K562 (cell line): ENCODE measurements at regions not wholly inside any gene's neighbourhood (a gene's known extent, or its start where the extent isn't known, plus 50 kb on each side); places are given as distances from the start of the nearest gene placed in this dataset.

ENCODE experiments used
- ATAC-seq: fragments of 200-7000 bp; cut with Tn5 transposase; 3 replicates; pipeline ENCODE4 v1.9.1; 2020; ENCODE audit warnings: moderate library complexity
- BruUV-seq: library from RNA; stranded (reverse); fragments of 400-500 nt; replicated peaks from 2 replicates; lab custom pipeline; 2021; lab: Mats Ljungman, UMichigan
- CTCF ChIA-PET: fragments of 300-600 bp; formaldehyde crosslinking; extraction: SDS; loops from one replicate; lab custom pipeline; 2021; ENCODE audit warnings: low intra/inter-chr PET ratio; lab: Yijun Ruan, JAX
- POLR2A ChIA-PET: fragments of 300-600, 350-650 bp; sonication (Branson Sonifier 250); formaldehyde crosslinking; extraction: SDS; loops from one replicate; lab custom pipeline; 2021; ENCODE audit warnings: antibody characterized with exemption, inconsistent platforms; lab: Yijun Ruan, JAX
- DNase-seq, 4 experiments: peaks; one replicate each; pipeline versions ENCODE4 v3.0.0 to v3.0.0-alpha.2; 2011 to 2018; ENCODE audit warnings: low spot score in 3 of 4, mixed read lengths in 3 of 4; ENCODE audit errors: extremely low read depth in 1 of 4
- FAIRE-seq: peaks from 2 replicates; lab custom pipeline; 2011; peaks lifted over from hg19 to GRCh38; lab: Jason Lieb, UNC
- H2AFZ ChIP-seq: 2 replicates; pipeline ENCODE4 v1.6.0; 2011; ENCODE audit warnings: low read depth, low read length, control low read depth, inconsistent platforms
- H3K27ac ChIP-seq: fragments of 200-600 bp; 3 replicates; pipeline ENCODE4 v1.8.0; 2011; ENCODE audit warnings: low read depth, mild to moderate bottlenecking, control low read depth, inconsistent platforms, low read length, moderate library complexity, mixed read lengths; ENCODE audit errors: extremely low read depth
- H3K27me3 ChIP-seq, 2 experiments: fragments of 300-600 bp in 1 of 2; 2 replicates in 1 of 2; 3 replicates in 1 of 2; pipeline versions ENCODE4 v1.6.0 to v1.8.0; 2011; ENCODE audit warnings: inconsistent platforms in 2 of 2, low read length in 2 of 2, mild to moderate bottlenecking in 1 of 2, mixed read lengths in 1 of 2, moderate library complexity in 1 of 2; ENCODE audit not compliant: control insufficient read depth in 2 of 2, insufficient read depth in 2 of 2
- H3K36me3 ChIP-seq: fragments of 300-600 bp; 3 replicates; pipeline ENCODE4 v1.8.0; 2011; ENCODE audit warnings: mild to moderate bottlenecking, low read length, inconsistent platforms; ENCODE audit not compliant: control insufficient read depth, insufficient read depth
- H3K4me1 ChIP-seq, 2 experiments: fragments of 200-600 bp in 1 of 2; replicated peaks in 1 of 2; 2 replicates in 1 of 2; 3 replicates in 1 of 2; pipeline versions ENCODE4 v1.5.1 to v1.8.0; 2011; ENCODE audit warnings: inconsistent platforms in 2 of 2, low read length in 2 of 2, mild to moderate bottlenecking in 1 of 2, mixed read lengths in 1 of 2, moderate library complexity in 1 of 2; ENCODE audit not compliant: control insufficient read depth in 2 of 2, insufficient read depth in 2 of 2
- H3K4me2 ChIP-seq: 2 replicates; pipeline ENCODE4 v1.6.1; 2011; ENCODE audit warnings: low read length, control low read depth, inconsistent platforms, mixed read lengths; ENCODE audit not compliant: insufficient read depth
- H3K4me3 ChIP-seq: fragments of 200-600 bp; sonication (generic), shearing (Covaris generic); 2 replicates; pipeline ENCODE4 v1.5.1; 2016; ENCODE audit warnings: control low read depth, inconsistent platforms
- H3K79me2 ChIP-seq: fragments of 200-600 bp; 3 replicates; pipeline ENCODE4 v1.8.0; 2011; ENCODE audit warnings: low read length, inconsistent platforms; ENCODE audit not compliant: control insufficient read depth, insufficient read depth
- H3K9ac ChIP-seq, 2 experiments: 2 replicates each; pipeline versions ENCODE4 v1.6.0 to v1.6.1; 2011; ENCODE audit warnings: low read depth in 2 of 2, low read length in 2 of 2, control low read depth in 1 of 2, inconsistent platforms in 1 of 2, mild to moderate bottlenecking in 1 of 2, mixed read lengths in 1 of 2; ENCODE audit not compliant: insufficient read depth in 1 of 2
- H3K9me1 ChIP-seq: one replicate; pipeline ENCODE4 v1.6.0; 2011; ENCODE audit warnings: inconsistent platforms, mild to moderate bottlenecking, low read length, moderate library complexity; ENCODE audit not compliant: control insufficient read depth, insufficient read depth
- H3K9me3 ChIP-seq: replicated peaks from 2 replicates; pipeline ENCODE4 v1.5.1; 2011; ENCODE audit warnings: low read depth, low read length, inconsistent platforms; ENCODE audit not compliant: control insufficient read depth, insufficient read depth
- H4K20me1 ChIP-seq: replicated peaks from 2 replicates; pipeline ENCODE4 v1.6.1; 2011; ENCODE audit warnings: low read length, inconsistent platforms, mixed read lengths; ENCODE audit not compliant: control insufficient read depth, insufficient read depth
- ERF ChIP-seq: fragments of 450-650 bp; formaldehyde crosslinking; IDR thresholded peaks from 2 replicates; pipeline ENCODE4 v1.4.0; 2020; ENCODE audit warnings: mild to moderate bottlenecking, mixed read lengths
- L3MBTL2 ChIP-seq: fragments of 450-650 bp; IDR thresholded peaks from 2 replicates; pipeline ENCODE4 v1.6.1; 2016; ENCODE audit warnings: mild to moderate bottlenecking, moderate library complexity
- NFE2L1 ChIP-seq: fragments of 450-650 bp; IDR thresholded peaks from 2 replicates; pipeline ENCODE4 v1.6.1; 2016; ENCODE audit warnings: missing genetic modification characterization, low read depth, mild to moderate bottlenecking, missing compliant biosample characterization, moderate library complexity, borderline replicate concordance
- RUNX1 ChIP-seq: sonication (generic); IDR thresholded peaks from 2 replicates; pipeline ENCODE4 v1.6.1; 2016; ENCODE audit warnings: antibody characterized with exemption, low read depth
- SETDB1 ChIP-seq: IDR thresholded peaks from one replicate; pipeline ENCODE4 v1.6.1; 2012; ENCODE audit warnings: low read length, control low read depth, inconsistent platforms
- SUPT5H ChIP-seq: fragments of 450-650 bp; IDR thresholded peaks from 2 replicates; pipeline ENCODE4 v1.6.1; 2016
- ZBTB9 ChIP-seq: fragments of 450-650 bp; formaldehyde crosslinking; IDR thresholded peaks from 2 replicates; pipeline ENCODE4 v1.4.0; 2020; ENCODE audit warnings: mild to moderate bottlenecking, moderate library complexity
- ZNF212 ChIP-seq: fragments of 450-650 bp; formaldehyde crosslinking; IDR thresholded peaks from 2 replicates; pipeline ENCODE4 v1.4.0; 2020; ENCODE audit warnings: mild to moderate bottlenecking
- ZNF232 ChIP-seq: sonication (generic); formaldehyde crosslinking; IDR thresholded peaks from 2 replicates; pipeline ENCODE4 v1.8.0; 2022; ENCODE audit warnings: mild to moderate bottlenecking, missing genetic modification reagents
- ZNF707 ChIP-seq: fragments of 250-450 bp; sonication (Bioruptor Pico); conservative IDR thresholded peaks from 2 replicates; pipeline ENCODE4 v1.8.0; 2022; ENCODE audit warnings: inconsistent platforms, mild to moderate bottlenecking, moderate library complexity
- WGBS: fragments of 100-300 bp; shearing (Covaris generic); methylation state at CpG from one replicate; pipeline ENCODE4 v1.1.6; 2016; ENCODE audit warnings: low coverage, mixed read lengths; ENCODE audit not compliant: insufficient coverage; ENCODE audit errors: missing lambda C conversion rate; 5-methylcytosine and 5-hydroxymethylcytosine counted together
- in situ Hi-C: fragments of 300-500 bp; cut with MboI; formaldehyde crosslinking; loops from 4 replicates; pipeline ENCODE4 v1.15.0; 2018; ENCODE audit warnings: inconsistent platforms, mixed read lengths
- intact Hi-C: fragments of 100-400 bp; cut with micrococcal nuclease; formaldehyde crosslinking; loops from 2 replicates; pipeline ENCODE4 v1.14.2; 2022
- TF ChIP-seq, protein P1 (sequence below): sonication (generic); formaldehyde crosslinking; IDR thresholded peaks from 2 replicates; pipeline ENCODE4 v1.8.0; 2022; ENCODE audit warnings: mild to moderate bottlenecking, missing genetic modification reagents
- TF ChIP-seq, protein P2 (sequence below): fragments of 250-450 bp; sonication (Bioruptor Pico); IDR thresholded peaks from 2 replicates; pipeline ENCODE4 v1.4.0; 2020
- TF ChIP-seq, protein P3 (sequence below): sonication (generic); formaldehyde crosslinking; IDR thresholded peaks from 2 replicates; pipeline ENCODE4 v1.8.0; 2022; ENCODE audit warnings: missing genetic modification reagents, mild to moderate bottlenecking, borderline replicate concordance

GRCh38 chr15:95864467-95864886 lies 466.0 kb upstream of the NR2F2 start:
- intact Hi-C loops (no loop called here), in situ Hi-C loops (no loop called here)
- H2AFZ ChIP-seq, result no peak overlapping the region

More at GRCh38 chr15:95864467-95864886, 466.0 kb upstream of the NR2F2 start:
- WGBS, result 30% methylated on average over 3 of the region's 3 CpGs
- H3K27ac ChIP-seq, result no peak overlapping the region
- ChIA-PET CTCF (no interaction called here), POLR2A (no interaction called here)
- no peaks in the 10 kb centered on the region for H3K27me3 ChIP-seq
- H3K4me2 ChIP-seq, result no peak overlapping the region
- DNase-seq, result no peak
- H4K20me1 ChIP-seq, result no peaks in the 10 kb centered on the region
- H3K9ac ChIP-seq, result no peak overlapping the region
- no peaks in the 10 kb centered on the region for H3K79me2 ChIP-seq
- no peak overlapping the region for H3K4me3 ChIP-seq
- FAIRE-seq, result no peak
- BruUV-seq, result no TSS peak
- TF ChIP-seq ZNF707 (no peak), SUPT5H (no peak), L3MBTL2 (no peak), RUNX1 (no peak), ZNF232 (CRISPR knock-in tag) (no peak), NFE2L1 (tag) (no peak), SETDB1 (no peak), ZNF212 (CRISPR knock-in tag) (no peak), ERF (no peak), ZBTB9 (CRISPR knock-in tag) (no peak)
- TF ChIP-seq, protein P1, sequence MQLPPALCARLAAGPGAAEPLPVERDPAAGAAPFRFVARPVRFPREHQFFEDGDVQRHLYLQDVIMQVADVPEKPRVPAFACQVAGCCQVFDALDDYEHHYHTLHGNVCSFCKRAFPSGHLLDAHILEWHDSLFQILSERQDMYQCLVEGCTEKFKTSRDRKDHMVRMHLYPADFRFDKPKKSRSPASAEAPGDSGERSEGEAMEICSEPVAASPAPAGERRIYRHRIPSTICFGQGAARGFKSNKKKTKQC (CRISPR knock-in tag), result no peak
- TF ChIP-seq, protein P2, sequence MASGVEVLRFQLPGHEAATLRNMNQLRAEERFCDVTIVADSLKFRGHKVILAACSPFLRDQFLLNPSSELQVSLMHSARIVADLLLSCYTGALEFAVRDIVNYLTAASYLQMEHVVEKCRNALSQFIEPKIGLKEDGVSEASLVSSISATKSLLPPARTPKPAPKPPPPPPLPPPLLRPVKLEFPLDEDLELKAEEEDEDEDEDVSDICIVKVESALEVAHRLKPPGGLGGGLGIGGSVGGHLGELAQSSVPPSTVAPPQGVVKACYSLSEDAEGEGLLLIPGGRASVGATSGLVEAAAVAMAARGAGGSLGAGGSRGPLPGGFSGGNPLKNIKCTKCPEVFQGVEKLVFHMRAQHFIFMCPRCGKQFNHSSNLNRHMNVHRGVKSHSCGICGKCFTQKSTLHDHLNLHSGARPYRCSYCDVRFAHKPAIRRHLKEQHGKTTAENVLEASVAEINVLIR (CRISPR knock-in tag), result no peak
- TF ChIP-seq, protein P3, sequence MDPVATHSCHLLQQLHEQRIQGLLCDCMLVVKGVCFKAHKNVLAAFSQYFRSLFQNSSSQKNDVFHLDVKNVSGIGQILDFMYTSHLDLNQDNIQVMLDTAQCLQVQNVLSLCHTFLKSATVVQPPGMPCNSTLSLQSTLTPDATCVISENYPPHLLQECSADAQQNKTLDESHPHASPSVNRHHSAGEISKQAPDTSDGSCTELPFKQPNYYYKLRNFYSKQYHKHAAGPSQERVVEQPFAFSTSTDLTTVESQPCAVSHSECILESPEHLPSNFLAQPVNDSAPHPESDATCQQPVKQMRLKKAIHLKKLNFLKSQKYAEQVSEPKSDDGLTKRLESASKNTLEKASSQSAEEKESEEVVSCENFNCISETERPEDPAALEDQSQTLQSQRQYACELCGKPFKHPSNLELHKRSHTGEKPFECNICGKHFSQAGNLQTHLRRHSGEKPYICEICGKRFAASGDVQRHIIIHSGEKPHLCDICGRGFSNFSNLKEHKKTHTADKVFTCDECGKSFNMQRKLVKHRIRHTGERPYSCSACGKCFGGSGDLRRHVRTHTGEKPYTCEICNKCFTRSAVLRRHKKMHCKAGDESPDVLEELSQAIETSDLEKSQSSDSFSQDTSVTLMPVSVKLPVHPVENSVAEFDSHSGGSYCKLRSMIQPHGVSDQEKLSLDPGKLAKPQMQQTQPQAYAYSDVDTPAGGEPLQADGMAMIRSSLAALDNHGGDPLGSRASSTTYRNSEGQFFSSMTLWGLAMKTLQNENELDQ, result no peak
- H3K36me3 ChIP-seq, result no peaks in the 10 kb centered on the region
- no peak for ATAC-seq
- no peaks in the 10 kb centered on the region for H3K9me3 ChIP-seq
- no peaks in the 10 kb centered on the region for H3K4me1 ChIP-seq
- no peaks in the 10 kb centered on the region for H3K9me1 ChIP-seq
